VCaP (cell line): ENCODE measurements at regions not wholly inside any gene's neighbourhood (a gene's known extent, or its start where the extent isn't known, plus 50 kb on each side); places are given as distances from the start of the nearest gene placed in this dataset.
A peak's percentile ranks its signal among the peaks of the same experiment; 100 is the strongest.

Source experiments
- H3K27ac ChIP-seq: fragments of 450-650 bp; 2 replicates; pipeline ENCODE4 v1.5.1; 2017
- TF ChIP-seq, protein P1 (sequence below): fragments of 450-650 bp; conservative IDR thresholded peaks from 2 replicates; pipeline ENCODE4 v1.5.1; 2017; ENCODE audit warnings: mild to moderate bottlenecking, moderate library complexity

DNA sequence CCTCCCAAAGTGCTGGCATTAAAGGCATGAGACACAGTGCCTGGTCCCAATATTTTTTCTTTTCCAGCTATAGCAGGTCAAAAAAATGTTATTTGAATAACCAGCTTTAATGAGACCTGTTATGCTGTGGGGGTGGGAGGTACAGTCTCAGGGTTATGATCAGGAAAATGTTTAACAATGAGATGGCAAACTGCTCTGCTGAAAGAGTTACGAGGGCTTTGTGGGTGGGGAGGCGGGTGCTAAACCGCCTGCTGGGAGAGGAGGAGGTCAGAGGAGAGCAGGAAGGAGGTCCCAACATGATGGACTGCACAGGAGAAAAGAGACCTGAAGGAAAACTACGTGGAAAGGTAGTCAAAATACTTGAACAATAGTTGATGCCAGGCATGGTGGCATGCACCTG lies 126.0 kb upstream of the B3GALT2 start:
- peak overlapping the region; percentile 92 for H3K27ac ChIP-seq
- TF ChIP-seq, protein P1, sequence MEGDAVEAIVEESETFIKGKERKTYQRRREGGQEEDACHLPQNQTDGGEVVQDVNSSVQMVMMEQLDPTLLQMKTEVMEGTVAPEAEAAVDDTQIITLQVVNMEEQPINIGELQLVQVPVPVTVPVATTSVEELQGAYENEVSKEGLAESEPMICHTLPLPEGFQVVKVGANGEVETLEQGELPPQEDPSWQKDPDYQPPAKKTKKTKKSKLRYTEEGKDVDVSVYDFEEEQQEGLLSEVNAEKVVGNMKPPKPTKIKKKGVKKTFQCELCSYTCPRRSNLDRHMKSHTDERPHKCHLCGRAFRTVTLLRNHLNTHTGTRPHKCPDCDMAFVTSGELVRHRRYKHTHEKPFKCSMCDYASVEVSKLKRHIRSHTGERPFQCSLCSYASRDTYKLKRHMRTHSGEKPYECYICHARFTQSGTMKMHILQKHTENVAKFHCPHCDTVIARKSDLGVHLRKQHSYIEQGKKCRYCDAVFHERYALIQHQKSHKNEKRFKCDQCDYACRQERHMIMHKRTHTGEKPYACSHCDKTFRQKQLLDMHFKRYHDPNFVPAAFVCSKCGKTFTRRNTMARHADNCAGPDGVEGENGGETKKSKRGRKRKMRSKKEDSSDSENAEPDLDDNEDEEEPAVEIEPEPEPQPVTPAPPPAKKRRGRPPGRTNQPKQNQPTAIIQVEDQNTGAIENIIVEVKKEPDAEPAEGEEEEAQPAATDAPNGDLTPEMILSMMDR: no peak

DNA sequence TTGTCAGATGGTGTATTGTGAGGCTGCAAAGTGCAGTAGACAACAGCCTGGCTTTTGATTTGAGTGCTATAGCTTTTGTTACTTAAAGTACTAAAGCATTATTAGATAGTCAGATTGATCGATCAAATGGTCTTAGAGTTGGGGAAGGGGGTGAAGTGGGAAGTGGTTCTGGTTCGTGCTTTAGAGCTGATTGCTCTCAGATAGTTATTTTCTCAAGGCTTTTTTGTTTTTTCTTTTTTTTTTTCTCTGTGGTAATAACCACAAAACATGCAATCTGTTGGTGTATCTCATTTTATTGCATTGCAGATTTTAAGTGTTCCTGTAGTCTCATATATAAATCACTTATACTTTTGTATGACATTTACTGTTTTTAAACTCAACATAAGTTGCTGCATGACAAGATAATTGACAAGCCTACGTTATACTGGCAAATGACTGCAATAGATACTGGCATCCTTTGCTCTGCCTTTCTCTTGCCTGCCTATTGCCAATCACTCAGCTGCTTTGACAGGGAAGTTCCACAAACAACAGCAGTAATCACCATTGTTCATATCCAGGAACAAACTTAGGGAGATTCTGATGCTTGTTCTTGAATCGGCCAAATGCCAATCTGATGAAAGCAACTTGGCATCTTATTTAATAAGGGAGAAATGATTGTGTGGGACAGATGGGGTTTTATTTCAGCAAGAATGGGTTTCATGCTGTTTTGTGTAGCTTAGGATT lies 125.0 kb upstream of the B3GALT2 start:
- TF ChIP-seq, protein P1: no peak
- peak overlapping the region; percentile 92 for H3K27ac ChIP-seq

DNA sequence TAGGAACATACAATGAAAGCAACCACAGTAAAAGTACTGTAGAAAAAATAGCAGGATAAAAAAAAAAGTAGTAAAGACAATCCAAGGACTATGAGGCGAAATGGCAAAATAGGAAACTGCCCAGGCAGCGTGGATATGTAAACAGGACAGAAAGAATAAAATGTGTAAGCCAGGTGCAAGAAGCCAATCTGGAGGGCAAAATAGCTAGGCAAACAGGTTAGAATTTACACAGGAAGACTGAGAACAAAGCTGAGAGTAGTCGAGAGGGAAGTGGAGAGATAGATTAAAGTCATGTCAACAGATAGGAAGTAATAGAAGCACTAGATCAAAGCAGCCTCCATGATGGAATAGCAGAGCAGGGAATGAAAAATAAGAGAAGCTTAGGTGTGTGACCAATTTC lies 124.2 kb upstream of the B3GALT2 start:
- TF ChIP-seq, protein P1: no peak
- peak overlapping the region; percentile 92 for H3K27ac ChIP-seq

DNA sequence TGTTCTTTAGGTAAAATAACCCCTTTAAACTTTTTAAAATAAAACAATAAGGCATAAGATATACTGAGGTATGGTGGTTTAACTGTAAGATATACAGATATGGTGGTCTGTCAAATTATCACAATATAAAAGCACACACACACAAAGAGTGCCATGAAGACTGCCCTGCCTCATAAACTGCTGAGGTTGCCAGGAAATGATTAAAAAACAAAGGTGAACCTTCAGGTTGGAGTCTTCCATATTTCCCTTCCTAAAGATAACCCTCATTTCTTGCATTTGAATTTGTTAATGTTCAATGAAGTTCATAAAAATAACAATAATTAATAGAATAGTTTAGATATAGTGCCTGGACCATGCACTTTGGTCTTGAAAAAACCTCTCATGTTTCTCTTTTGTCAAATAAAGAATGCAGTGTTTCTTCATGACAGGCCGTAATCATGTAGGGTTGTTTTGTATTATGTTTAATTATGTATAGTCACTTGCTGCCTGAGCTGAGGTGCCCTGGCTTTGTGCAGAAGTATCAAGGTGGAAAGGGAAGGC lies 123.6 kb upstream of the B3GALT2 start:
- TF ChIP-seq, protein P1: no peak
- H3K27ac ChIP-seq: peak overlapping the region; percentile 92

DNA sequence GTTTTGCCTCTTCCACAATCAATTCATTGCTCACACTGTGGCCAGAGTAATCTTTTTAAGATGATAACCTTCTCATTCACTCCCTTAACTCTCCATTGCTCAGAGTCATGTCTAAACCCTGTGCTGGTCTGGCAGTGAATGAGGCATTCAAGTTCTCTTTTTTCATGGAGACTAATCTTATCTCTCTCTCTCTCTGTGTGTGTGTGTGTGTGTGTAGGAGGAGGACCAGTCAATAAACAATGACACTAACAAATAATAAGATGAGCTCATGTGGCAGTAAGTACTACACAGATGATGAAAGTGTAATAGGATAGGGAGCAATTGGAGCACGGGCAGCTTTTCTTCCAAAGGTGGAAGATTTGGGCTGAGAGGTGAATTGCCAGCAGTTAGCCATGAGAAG lies 122.0 kb upstream of the B3GALT2 start:
- TF ChIP-seq, protein P1: no peak

DNA sequence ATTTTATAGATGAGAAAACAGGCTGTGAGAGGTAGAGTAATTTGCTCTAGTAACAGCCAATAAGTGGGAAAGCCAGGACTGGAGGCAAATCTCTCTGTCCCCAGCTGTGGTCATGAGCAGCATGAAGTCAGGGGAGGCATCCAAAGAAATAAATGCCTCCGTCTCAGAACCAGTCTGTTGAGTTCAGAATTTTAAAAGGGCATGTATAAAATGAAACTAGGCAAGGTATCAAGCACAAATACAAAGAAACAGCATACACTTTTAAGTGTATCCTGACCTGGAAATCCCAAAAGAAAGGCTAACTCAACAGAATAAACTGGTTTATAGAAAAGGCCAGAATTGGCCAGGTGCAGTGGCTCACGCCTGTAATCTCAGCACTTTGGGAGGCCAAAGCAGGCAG lies 120.0 kb upstream of the B3GALT2 start:
- TF ChIP-seq, protein P1: no peak
- peak overlapping the region; percentile 87 for H3K27ac ChIP-seq

More for the DNA sequence above, 122.0 kb upstream of the B3GALT2 start:
- H3K27ac ChIP-seq: no peak overlapping the region
